ENCODE measurements at regions not wholly inside any gene's neighbourhood (a gene's known extent, or its start where the extent isn't known, plus 50 kb on each side); places are given as distances from the start of the nearest gene placed in this dataset.
"Not testable (repeated sequence)": the region's sequence is repeated elsewhere in the genome, so short reads cannot be mapped to it uniquely, and the experiment has no call there.

- Histone ChIP-seq H3K4me1 (ENCODE audit: low read depth, poor library complexity, severe bottlenecking) (no peaks in the 10 kb centered on the region), H3K27me3 (ENCODE audit: insufficient read depth, low read depth) (no peaks in the 10 kb centered on the region), H2AFZ (ENCODE audit: low read depth) (no peak overlapping the region), H3K79me2 (ENCODE audit: insufficient read depth, low read depth) (no peaks in the 10 kb centered on the region), H4K20me1 (ENCODE audit: insufficient read depth) (no peaks in the 10 kb centered on the region), H3K36me3 (ENCODE audit: insufficient read depth) (no peaks in the 10 kb centered on the region), H3K27ac (no peak overlapping the region), H3K4me2 (no peak overlapping the region), H3K4me3 (IDR thresholded peaks at IDR 0.05; ENCODE audit: insufficient read depth, low read depth, low read length) (no peak overlapping the region), H3K9ac (no peak overlapping the region)
- TF ChIP-seq, protein P1, sequence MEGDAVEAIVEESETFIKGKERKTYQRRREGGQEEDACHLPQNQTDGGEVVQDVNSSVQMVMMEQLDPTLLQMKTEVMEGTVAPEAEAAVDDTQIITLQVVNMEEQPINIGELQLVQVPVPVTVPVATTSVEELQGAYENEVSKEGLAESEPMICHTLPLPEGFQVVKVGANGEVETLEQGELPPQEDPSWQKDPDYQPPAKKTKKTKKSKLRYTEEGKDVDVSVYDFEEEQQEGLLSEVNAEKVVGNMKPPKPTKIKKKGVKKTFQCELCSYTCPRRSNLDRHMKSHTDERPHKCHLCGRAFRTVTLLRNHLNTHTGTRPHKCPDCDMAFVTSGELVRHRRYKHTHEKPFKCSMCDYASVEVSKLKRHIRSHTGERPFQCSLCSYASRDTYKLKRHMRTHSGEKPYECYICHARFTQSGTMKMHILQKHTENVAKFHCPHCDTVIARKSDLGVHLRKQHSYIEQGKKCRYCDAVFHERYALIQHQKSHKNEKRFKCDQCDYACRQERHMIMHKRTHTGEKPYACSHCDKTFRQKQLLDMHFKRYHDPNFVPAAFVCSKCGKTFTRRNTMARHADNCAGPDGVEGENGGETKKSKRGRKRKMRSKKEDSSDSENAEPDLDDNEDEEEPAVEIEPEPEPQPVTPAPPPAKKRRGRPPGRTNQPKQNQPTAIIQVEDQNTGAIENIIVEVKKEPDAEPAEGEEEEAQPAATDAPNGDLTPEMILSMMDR (conservative IDR thresholded peaks at IDR 0.05; ENCODE audit: low read depth, low read length), result no peak
Measured at GRCh38 chr4:162853788-162854187, 312.9 kb downstream of the NAF1 start.

DNA sequence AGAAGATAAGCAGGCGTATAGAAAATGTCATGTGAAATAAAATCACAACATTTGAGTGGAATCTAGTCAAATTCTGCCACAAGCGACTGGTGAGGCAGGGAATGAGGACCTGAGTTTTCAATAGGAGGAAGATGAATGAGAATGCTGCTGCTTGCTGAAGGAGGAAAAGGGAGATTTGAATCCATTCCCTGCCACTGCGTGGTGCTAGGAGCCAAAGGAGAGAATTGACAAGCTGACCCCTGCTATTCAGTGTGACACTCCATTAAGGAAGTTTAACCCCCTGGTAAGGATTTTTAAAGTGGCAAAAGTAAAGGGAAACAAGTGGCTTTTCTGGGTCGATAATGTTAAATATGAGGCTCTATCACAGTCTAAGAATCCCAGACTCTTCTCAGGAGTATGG lies 314.0 kb downstream of the NAF1 start:
- TF ChIP-seq, protein P1 (conservative IDR thresholded peaks at IDR 0.05; ENCODE audit: low read depth, low read length), result no peak
- Histone ChIP-seq H4K20me1 (ENCODE audit: insufficient read depth) (no peaks in the 10 kb centered on the region), H3K27me3 (ENCODE audit: insufficient read depth, low read depth) (no peaks in the 10 kb centered on the region), H2AFZ (ENCODE audit: low read depth) (no peak overlapping the region), H3K36me3 (ENCODE audit: insufficient read depth) (no peaks in the 10 kb centered on the region), H3K4me2 (no peak overlapping the region), H3K4me3 (IDR thresholded peaks at IDR 0.05; ENCODE audit: insufficient read depth, low read depth, low read length) (no peak overlapping the region), H3K27ac (no peak overlapping the region), H3K9ac (no peak overlapping the region), H3K79me2 (ENCODE audit: insufficient read depth, low read depth) (no peaks in the 10 kb centered on the region), H3K4me1 (ENCODE audit: low read depth, poor library complexity, severe bottlenecking) (no peaks in the 10 kb centered on the region)

GRCh38 chr4:162851241-162851758 lies 315.4 kb downstream of the NAF1 start:
- not testable (repeated sequence) for H4K20me1 ChIP-seq (ENCODE audit: insufficient read depth); H3K4me2 ChIP-seq; H3K79me2 ChIP-seq (ENCODE audit: insufficient read depth, low read depth); H3K9ac ChIP-seq; H3K4me1 ChIP-seq (ENCODE audit: low read depth, poor library complexity, severe bottlenecking); H3K27me3 ChIP-seq (ENCODE audit: insufficient read depth, low read depth); H3K27ac ChIP-seq; H3K36me3 ChIP-seq (ENCODE audit: insufficient read depth); H2AFZ ChIP-seq (ENCODE audit: low read depth); H3K4me3 ChIP-seq (IDR thresholded peaks at IDR 0.05; ENCODE audit: insufficient read depth, low read depth, low read length)

DNA sequence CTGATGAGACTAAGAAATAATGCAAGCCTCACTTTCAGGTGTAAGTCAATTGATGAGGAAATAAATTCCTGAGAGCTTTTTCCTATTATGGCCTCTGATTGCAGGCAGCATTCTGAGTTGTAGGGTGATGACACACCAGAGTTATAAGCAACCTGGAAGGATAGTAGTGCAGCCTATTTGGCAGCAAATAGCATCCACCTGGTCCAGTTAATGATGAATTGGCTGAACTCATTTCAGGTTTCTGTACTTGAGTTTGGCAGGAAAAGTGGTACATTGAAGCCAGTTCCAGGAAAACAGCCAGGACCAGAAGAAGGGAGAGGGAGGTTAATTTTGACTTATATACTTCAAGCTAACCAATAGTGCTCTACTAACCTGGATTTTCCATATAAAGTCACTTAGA lies 316.8 kb downstream of the NAF1 start:
- H3K4me2 ChIP-seq, result no peak overlapping the region
- no peaks in the 10 kb centered on the region for H3K36me3 ChIP-seq (ENCODE audit: insufficient read depth)
- H3K9ac ChIP-seq, result no peak overlapping the region
- no peaks in the 10 kb centered on the region for H4K20me1 ChIP-seq (ENCODE audit: insufficient read depth)
- TF ChIP-seq, protein P1 (conservative IDR thresholded peaks at IDR 0.05; ENCODE audit: low read depth, low read length), result no peak
- H2AFZ ChIP-seq (ENCODE audit: low read depth), result no peak overlapping the region
- H3K27me3 ChIP-seq (ENCODE audit: insufficient read depth, low read depth), result no peaks in the 10 kb centered on the region
- no peak overlapping the region for H3K27ac ChIP-seq
- no peak overlapping the region for H3K4me3 ChIP-seq (IDR thresholded peaks at IDR 0.05; ENCODE audit: insufficient read depth, low read depth, low read length)
- no peaks in the 10 kb centered on the region for H3K79me2 ChIP-seq (ENCODE audit: insufficient read depth, low read depth)
- H3K4me1 ChIP-seq (ENCODE audit: low read depth, poor library complexity, severe bottlenecking), result no peaks in the 10 kb centered on the region

DNA sequence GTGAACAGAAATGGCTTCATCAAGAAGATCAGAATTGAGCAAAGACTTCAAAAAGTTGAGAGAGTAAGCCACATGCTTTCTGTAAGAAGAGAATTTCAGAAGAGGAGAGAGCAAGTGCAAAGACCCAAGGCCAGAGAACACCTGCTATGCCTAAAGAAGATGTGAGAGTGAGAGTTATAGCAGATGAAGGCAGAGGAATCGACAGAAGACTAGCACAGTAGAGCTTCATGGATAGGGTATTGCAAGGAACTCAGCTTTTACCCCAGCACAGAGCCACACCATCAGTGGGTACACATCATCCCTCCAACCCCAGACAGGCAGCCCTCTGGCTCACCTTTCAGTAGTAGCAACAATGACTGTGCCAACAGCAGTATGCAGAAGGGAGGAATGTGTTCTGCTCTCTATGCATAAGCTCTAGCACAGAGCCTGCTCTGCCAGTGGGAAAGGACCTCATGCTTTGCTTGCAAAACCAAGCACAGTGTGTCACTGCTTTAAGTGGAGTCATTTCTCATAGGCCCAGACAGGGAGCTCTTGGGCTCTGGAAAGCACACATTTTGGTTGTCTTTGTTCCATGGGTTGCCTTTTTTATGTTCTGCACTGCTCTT lies 318.6 kb downstream of the NAF1 start:
- H3K36me3 ChIP-seq (ENCODE audit: insufficient read depth), result no peaks in the 10 kb centered on the region
- H3K9ac ChIP-seq, result no peak overlapping the region
- no peaks in the 10 kb centered on the region for H3K79me2 ChIP-seq (ENCODE audit: insufficient read depth, low read depth)
- H4K20me1 ChIP-seq (ENCODE audit: insufficient read depth), result no peaks in the 10 kb centered on the region
- no peak overlapping the region for H3K4me3 ChIP-seq (IDR thresholded peaks at IDR 0.05; ENCODE audit: insufficient read depth, low read depth, low read length)
- no peak overlapping the region for H2AFZ ChIP-seq (ENCODE audit: low read depth)
- no peaks in the 10 kb centered on the region for H3K4me1 ChIP-seq (ENCODE audit: low read depth, poor library complexity, severe bottlenecking)
- H3K4me2 ChIP-seq, result no peak overlapping the region
- TF ChIP-seq, protein P1 (conservative IDR thresholded peaks at IDR 0.05; ENCODE audit: low read depth, low read length), result no peak
- no peak overlapping the region for H3K27ac ChIP-seq
- H3K27me3 ChIP-seq (ENCODE audit: insufficient read depth, low read depth), result no peaks in the 10 kb centered on the region
